ENCODE measurements at regions not wholly inside any gene's neighbourhood (a gene's known extent, or its start where the extent isn't known, plus 50 kb on each side); places are given as distances from the start of the nearest gene placed in this dataset.

DNA sequence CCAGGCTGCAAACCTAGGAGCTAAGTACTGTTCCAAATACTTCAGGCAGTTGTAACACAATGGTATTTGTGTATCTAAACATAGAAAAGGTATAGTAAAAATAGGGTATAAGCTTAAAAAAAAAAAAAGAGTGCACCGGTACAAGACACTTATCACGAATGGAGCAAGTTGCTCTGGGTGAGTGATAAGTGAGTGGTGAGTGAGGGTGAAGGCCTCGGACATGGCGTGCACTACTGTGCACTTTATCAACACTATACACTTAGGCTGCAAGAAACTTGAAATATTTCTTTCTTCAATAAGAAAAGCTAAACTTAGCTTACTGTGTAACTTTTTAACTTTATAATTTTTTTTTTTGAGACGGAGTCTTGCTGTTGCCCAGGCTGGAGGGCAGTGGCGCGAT lies 159.5 kb upstream of the PDE10A start:
- H3K27ac ChIP-seq, result no peak overlapping the region
- no peak for TF ChIP-seq ZFX (IDR thresholded peaks at IDR 0.05)
- TF ChIP-seq, protein P1, sequence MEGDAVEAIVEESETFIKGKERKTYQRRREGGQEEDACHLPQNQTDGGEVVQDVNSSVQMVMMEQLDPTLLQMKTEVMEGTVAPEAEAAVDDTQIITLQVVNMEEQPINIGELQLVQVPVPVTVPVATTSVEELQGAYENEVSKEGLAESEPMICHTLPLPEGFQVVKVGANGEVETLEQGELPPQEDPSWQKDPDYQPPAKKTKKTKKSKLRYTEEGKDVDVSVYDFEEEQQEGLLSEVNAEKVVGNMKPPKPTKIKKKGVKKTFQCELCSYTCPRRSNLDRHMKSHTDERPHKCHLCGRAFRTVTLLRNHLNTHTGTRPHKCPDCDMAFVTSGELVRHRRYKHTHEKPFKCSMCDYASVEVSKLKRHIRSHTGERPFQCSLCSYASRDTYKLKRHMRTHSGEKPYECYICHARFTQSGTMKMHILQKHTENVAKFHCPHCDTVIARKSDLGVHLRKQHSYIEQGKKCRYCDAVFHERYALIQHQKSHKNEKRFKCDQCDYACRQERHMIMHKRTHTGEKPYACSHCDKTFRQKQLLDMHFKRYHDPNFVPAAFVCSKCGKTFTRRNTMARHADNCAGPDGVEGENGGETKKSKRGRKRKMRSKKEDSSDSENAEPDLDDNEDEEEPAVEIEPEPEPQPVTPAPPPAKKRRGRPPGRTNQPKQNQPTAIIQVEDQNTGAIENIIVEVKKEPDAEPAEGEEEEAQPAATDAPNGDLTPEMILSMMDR (conservative IDR thresholded peaks at IDR 0.05), result no peak

DNA sequence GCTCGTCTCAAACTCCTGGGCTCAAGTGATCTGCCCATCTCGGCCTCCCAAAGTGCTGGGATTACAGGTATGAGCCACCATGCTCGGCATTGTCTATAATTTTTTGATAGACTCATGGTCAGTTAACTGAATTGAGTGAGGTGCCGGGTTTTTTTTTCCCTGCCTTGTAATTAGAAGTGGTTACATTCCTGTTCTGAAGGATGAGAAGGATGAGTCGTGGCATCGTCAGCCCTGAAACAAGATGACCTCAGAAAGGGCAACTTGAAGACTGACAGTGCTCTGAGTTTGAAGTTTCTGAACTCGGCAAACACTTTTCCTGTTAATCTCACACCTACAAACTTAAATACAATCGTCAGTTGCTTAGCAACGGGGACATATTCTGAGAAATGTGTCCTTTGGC lies 158.7 kb upstream of the PDE10A start:
- H3K27ac ChIP-seq, result no peak overlapping the region
- no peak for TF ChIP-seq ZFX (IDR thresholded peaks at IDR 0.05)
- TF ChIP-seq, protein P1 (conservative IDR thresholded peaks at IDR 0.05), result no peak

DNA sequence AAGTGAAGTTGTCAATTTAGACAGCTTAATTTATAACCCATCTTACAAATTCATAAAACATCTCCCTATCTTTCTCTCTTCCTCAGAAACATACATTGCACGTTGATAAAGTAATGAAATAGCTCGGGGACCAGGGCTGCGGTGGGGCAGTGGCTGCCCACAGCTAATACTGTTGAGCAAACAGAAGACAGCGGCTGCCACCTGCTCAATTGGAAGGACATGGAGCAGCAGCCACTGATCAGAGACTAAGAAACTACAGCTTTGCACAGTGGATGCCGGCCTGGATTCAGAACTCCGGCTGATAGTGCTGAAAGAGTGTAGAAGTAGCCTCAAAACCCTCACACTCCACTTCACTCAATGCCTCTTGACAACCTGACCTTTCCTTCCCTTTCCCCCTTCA lies 157.9 kb upstream of the PDE10A start:
- no peak for TF ChIP-seq ZFX (IDR thresholded peaks at IDR 0.05)
- TF ChIP-seq, protein P1 (conservative IDR thresholded peaks at IDR 0.05), result no peak
- no peak overlapping the region for H3K27ac ChIP-seq

DNA sequence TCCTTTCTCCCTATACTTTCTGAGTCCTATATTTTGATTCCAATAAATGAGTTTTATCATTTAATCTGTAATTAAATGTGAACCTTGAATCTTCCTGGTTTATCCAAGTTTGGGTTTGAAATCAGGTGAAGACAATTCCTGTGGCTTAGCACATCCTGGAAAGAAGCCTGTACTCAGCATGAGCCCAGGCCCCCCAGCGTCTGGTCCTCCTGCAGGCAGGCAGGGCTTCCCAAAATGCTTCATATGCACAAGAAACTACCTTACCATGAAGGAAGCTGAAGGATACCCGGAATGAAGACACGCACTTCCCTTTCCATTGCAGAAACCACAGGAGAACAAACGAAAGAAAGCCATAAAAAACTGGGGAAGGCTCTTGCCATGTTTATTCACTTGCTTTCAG lies 157.4 kb upstream of the PDE10A start:
- no peak overlapping the region for H3K27ac ChIP-seq
- no peak for TF ChIP-seq ZFX (IDR thresholded peaks at IDR 0.05)
- TF ChIP-seq, protein P1 (conservative IDR thresholded peaks at IDR 0.05), result no peak

DNA sequence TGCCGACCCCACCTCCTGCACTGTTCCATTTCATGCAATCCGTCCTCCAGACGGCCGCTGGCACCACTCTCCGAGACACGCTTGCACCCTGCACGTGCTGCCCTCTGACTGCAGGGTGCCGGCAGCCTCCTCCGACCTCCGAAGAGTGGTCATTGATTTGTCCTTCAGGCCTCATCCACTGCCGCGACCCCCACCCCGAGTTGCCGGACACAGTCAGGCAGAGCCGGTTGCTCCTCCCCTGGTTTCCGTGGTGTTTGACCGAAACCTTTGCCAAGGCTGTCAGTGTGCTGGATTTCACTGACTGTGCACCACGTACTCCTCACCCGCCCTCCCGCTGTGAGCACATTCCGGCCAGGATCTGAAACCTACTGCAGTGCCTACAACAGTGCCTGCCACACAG lies 156.4 kb upstream of the PDE10A start:
- no peak overlapping the region for H3K27ac ChIP-seq
- TF ChIP-seq, protein P1 (conservative IDR thresholded peaks at IDR 0.05), result no peak
- no peak for TF ChIP-seq ZFX (IDR thresholded peaks at IDR 0.05)

DNA sequence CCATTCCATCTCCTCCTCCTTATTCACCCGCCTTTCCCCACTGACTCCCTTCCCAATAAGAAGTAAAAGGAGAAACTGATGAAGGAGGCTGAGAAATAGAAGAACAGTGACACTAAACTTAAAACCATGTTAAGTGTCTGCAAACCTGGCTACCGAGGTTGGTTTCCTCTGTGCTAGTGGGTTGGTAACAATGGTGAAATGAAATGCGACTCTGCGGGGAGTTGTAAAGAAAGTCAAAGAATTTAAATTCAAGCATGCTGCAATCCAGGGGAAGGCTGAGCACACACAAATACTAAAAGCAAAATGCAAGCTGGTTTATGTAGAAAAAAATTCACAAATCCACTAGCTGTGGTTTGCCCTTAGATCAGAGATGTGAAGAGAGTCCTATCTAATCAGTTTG lies 155.2 kb upstream of the PDE10A start:
- TF ChIP-seq ZFX (IDR thresholded peaks at IDR 0.05), result no peak
- TF ChIP-seq, protein P1 (conservative IDR thresholded peaks at IDR 0.05), result no peak

DNA sequence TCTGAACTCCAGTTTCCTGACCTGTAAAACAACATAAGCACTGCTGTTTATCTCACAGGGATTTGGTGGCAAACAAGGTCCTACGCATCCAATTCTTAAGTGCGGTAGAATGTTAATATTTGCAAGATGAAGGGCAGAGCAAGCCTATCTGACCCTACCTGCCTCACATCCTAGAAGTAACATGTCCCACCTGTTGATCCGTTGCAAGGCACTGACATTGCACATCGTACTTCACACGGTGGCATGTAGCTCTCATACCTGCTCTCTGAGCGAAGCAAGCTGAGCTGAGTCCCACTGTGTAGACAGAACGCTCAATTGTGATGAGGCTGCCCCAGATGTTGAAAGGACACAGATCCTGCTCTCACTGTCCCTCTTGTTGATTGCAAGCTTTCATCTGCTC lies 154.7 kb upstream of the PDE10A start:
- TF ChIP-seq ZFX (IDR thresholded peaks at IDR 0.05), result no peak
- TF ChIP-seq, protein P1 (conservative IDR thresholded peaks at IDR 0.05), result no peak
- H3K27ac ChIP-seq, result no peak overlapping the region

More for the DNA sequence above, 155.2 kb upstream of the PDE10A start:
- H3K27ac ChIP-seq, result no peak overlapping the region
